NT2/D1 (cell line): ENCODE measurements at regions not wholly inside any gene's neighbourhood (a gene's known extent, or its start where the extent isn't known, plus 50 kb on each side); places are given as distances from the start of the nearest gene placed in this dataset.

Experiments
- YY1 ChIP-seq: IDR thresholded peaks from 2 replicates; pipeline ENCODE4 v1.6.1; 2011; ENCODE audit not compliant: insufficient read length, insufficient read depth
- ZNF274 ChIP-seq: IDR thresholded peaks from 2 replicates; pipeline ENCODE4 v1.6.1; 2011; ENCODE audit warnings: mild to moderate bottlenecking, low read depth, low read length

- TF ChIP-seq ZNF274, result no peak
- TF ChIP-seq YY1, result no peak
These were observed 244.0 kb downstream of the TMEM114 start for GRCh38 chr16:8346294-8346693.
